H1 (cell line): ENCODE measurements at regions not wholly inside any gene's neighbourhood (a gene's known extent, or its start where the extent isn't known, plus 50 kb on each side); places are given as distances from the start of the nearest gene placed in this dataset.

Experiments used
- CTCF ChIA-PET: fragments of 300-600 bp; sonication (Branson Sonifier 250); formaldehyde crosslinking; loops from one replicate; lab custom pipeline; 2021; ENCODE audit not compliant: partially characterized antibody; lab: Charles Lee
- POLR2A ChIA-PET: fragments of 300-600 bp; sonication (Branson Sonifier 250); formaldehyde crosslinking; loops from one replicate; lab custom pipeline; 2021; ENCODE audit warnings: inconsistent platforms; ENCODE audit not compliant: partially characterized antibody; lab: Charles Lee
- DNase-seq, 2 experiments: peaks; one replicate each; pipeline versions ENCODE4 v3.0.0 to v3.0.0-alpha.2; 2010 to 2022; ENCODE audit warnings: low spot score in 2 of 2, low read depth in 1 of 2, mixed read lengths in 1 of 2
- FAIRE-seq: peaks from 2 replicates; lab custom pipeline; 2011; peaks lifted over from hg19 to GRCh38; lab: Jason Lieb, UNC
- H2AFZ ChIP-seq: 2 replicates; pipeline ENCODE4 v1.8.1; 2012; ENCODE audit warnings: low read length, inconsistent platforms
- H2AK5ac ChIP-seq: 2 replicates; pipeline ENCODE4 v1.6.1; 2013; ENCODE audit warnings: low read depth, low read length
- H2BK120ac ChIP-seq: replicated peaks from 2 replicates; pipeline ENCODE3; 2013; ENCODE audit warnings: low read depth, low read length, inconsistent platforms
- H2BK12ac ChIP-seq: 2 replicates; pipeline ENCODE4 v1.6.1; 2013; ENCODE audit warnings: low read depth, low read length
- H2BK15ac ChIP-seq: 2 replicates; pipeline ENCODE4 v1.6.1; 2013; ENCODE audit warnings: low read length
- H2BK20ac ChIP-seq: 2 replicates; pipeline ENCODE4 v1.6.1; 2013; ENCODE audit warnings: low read length
- H2BK5ac ChIP-seq: 2 replicates; pipeline ENCODE4 v1.6.1; 2013; ENCODE audit warnings: low read depth, low read length
- H3K14ac ChIP-seq: 2 replicates; pipeline ENCODE4 v1.6.1; 2013; ENCODE audit warnings: inconsistent platforms; ENCODE audit not compliant: insufficient read length
- H3K18ac ChIP-seq: 2 replicates; pipeline ENCODE4 v1.6.1; 2013; ENCODE audit warnings: low read length; ENCODE audit errors: extremely low read depth
- H3K23ac ChIP-seq: 2 replicates; pipeline ENCODE4 v1.6.1; 2013; ENCODE audit warnings: inconsistent platforms; ENCODE audit not compliant: insufficient read length
- H3K23me2 ChIP-seq: 2 replicates; pipeline ENCODE4 v1.6.1; 2013; ENCODE audit warnings: low read depth, low read length
- H3K27ac ChIP-seq: 2 replicates; pipeline ENCODE4 v1.6.1; 2011; ENCODE audit warnings: low read depth, low read length, inconsistent platforms
- H3K27me3 ChIP-seq, 4 experiments: replicated peaks in 1 of 4; 1 replicate in 1 of 4; 2 replicates in 3 of 4; pipeline versions ENCODE4 v1.6.1 to v1.8.1; 2011 to 2013; ENCODE audit warnings: low read length in 3 of 4, mild to moderate bottlenecking in 3 of 4, inconsistent platforms in 2 of 4, mixed read lengths in 2 of 4, moderate library complexity in 1 of 4; ENCODE audit not compliant: control insufficient read depth in 3 of 4, insufficient read depth in 3 of 4; ENCODE audit errors: extremely low read depth in 1 of 4
- H3K36me3 ChIP-seq, 4 experiments: 2 replicates each; pipeline versions ENCODE4 v1.6.1 to v1.8.1; 2011 to 2013; ENCODE audit warnings: mild to moderate bottlenecking in 4 of 4, low read length in 3 of 4, moderate library complexity in 2 of 4, control low read depth in 1 of 4, inconsistent platforms in 1 of 4; ENCODE audit not compliant: insufficient read depth in 4 of 4, control insufficient read depth in 2 of 4
- H3K4ac ChIP-seq: replicated peaks from 2 replicates; pipeline ENCODE3; 2013; ENCODE audit warnings: low read length, low read depth, mixed read lengths, inconsistent platforms; ENCODE audit not compliant: insufficient read length
- H3K4me1 ChIP-seq, 4 experiments: replicated peaks in 1 of 4; 1 replicate in 1 of 4; 2 replicates in 3 of 4; pipeline versions ENCODE4 v1.6.1 to v1.8.1; 2011 to 2013; ENCODE audit warnings: low read length in 3 of 4, inconsistent platforms in 2 of 4, mixed read lengths in 1 of 4; ENCODE audit not compliant: insufficient read depth in 4 of 4, control insufficient read depth in 3 of 4
- H3K4me2 ChIP-seq, 2 experiments: 2 replicates each; pipeline versions ENCODE4 v1.6.1 to v1.8.1; 2011 to 2013; ENCODE audit warnings: low read depth in 2 of 2, low read length in 2 of 2, control low read depth in 1 of 2, inconsistent platforms in 1 of 2, mild to moderate bottlenecking in 1 of 2; ENCODE audit not compliant: insufficient read depth in 1 of 2
- H3K4me3 ChIP-seq, 4 experiments: fragments of 200-600, 300-600 bp in 1 of 4; sonication (generic), shearing (Covaris generic), sonication (Bioruptor Twin) in 1 of 4; 2 replicates each; pipeline versions ENCODE4 v1.5.1 to v1.8.1; 2011 to 2016; ENCODE audit warnings: low read length in 4 of 4, low read depth in 3 of 4, control low read depth in 2 of 4, inconsistent platforms in 2 of 4, mild to moderate bottlenecking in 2 of 4, mixed read lengths in 1 of 4, moderate library complexity in 1 of 4; ENCODE audit not compliant: insufficient read depth in 2 of 4; ENCODE audit errors: extremely low read depth in 1 of 4
- H3K56ac ChIP-seq: replicated peaks from 2 replicates; pipeline ENCODE3; 2013; ENCODE audit warnings: low read depth, mild to moderate bottlenecking, mixed read lengths, low read length, inconsistent platforms; ENCODE audit not compliant: insufficient read length
- H3K79me1 ChIP-seq: 2 replicates; pipeline ENCODE4 v1.6.1; 2013; ENCODE audit warnings: low read depth, low read length, control low read depth
- H3K79me2 ChIP-seq, 2 experiments: 2 replicates each; pipeline versions ENCODE4 v1.6.1 to v1.8.1; 2012 to 2013; ENCODE audit warnings: low read length in 2 of 2, mild to moderate bottlenecking in 2 of 2, inconsistent platforms in 1 of 2; ENCODE audit not compliant: insufficient read depth in 2 of 2, control insufficient read depth in 1 of 2
- H3K9ac ChIP-seq, 4 experiments: replicated peaks in 1 of 4; 1 replicate in 1 of 4; 2 replicates in 3 of 4; pipeline versions ENCODE4 v1.6.1 to v1.8.1; 2011 to 2013; ENCODE audit warnings: low read depth in 3 of 4, low read length in 3 of 4, control low read depth in 2 of 4, mild to moderate bottlenecking in 2 of 4, moderate library complexity in 2 of 4, inconsistent platforms in 1 of 4; ENCODE audit errors: extremely low read depth in 1 of 4
- H3K9me3 ChIP-seq, 2 experiments: 2 replicates each; pipeline versions ENCODE4 v1.6.1 to v1.8.1; 2012 to 2013; ENCODE audit warnings: mild to moderate bottlenecking in 2 of 2, moderate library complexity in 2 of 2, control low read depth in 1 of 2, inconsistent platforms in 1 of 2, low read depth in 1 of 2, low read length in 1 of 2, mixed read lengths in 1 of 2; ENCODE audit not compliant: insufficient read depth in 2 of 2
- H4K20me1 ChIP-seq, 2 experiments: replicated peaks in 1 of 2; 2 replicates each; pipeline versions ENCODE3 to v1.8.1; 2011 to 2013; ENCODE audit warnings: inconsistent platforms in 2 of 2, low read length in 2 of 2, mild to moderate bottlenecking in 1 of 2; ENCODE audit not compliant: insufficient read depth in 2 of 2, control insufficient read depth in 1 of 2
- H4K5ac ChIP-seq: 2 replicates; pipeline ENCODE4 v1.6.1; 2013; ENCODE audit warnings: low read length, low read depth, mixed read lengths, inconsistent platforms; ENCODE audit not compliant: insufficient read length
- H4K8ac ChIP-seq: 2 replicates; pipeline ENCODE4 v1.8.0; 2013; ENCODE audit warnings: mild to moderate bottlenecking, moderate library complexity, low read length, inconsistent platforms; ENCODE audit not compliant: insufficient read depth; ENCODE audit errors: extremely low read depth
- H4K91ac ChIP-seq: replicated peaks from 2 replicates; pipeline ENCODE3; 2013; ENCODE audit warnings: low read length, mixed read lengths, inconsistent platforms; ENCODE audit not compliant: insufficient read length
- ASH2L ChIP-seq: fragments of 200-600, 300-600 bp; sonication (generic); IDR thresholded peaks from one replicate; pipeline ENCODE4 v1.7.1; 2017; ENCODE audit warnings: low read length
- CBX5 ChIP-seq: fragments of 300-800, 300-1000 bp; sonication (generic); IDR thresholded peaks from 2 replicates; pipeline ENCODE4 v1.7.1; 2016; ENCODE audit warnings: antibody characterized with exemption, low read length, low read depth
- CBX8 ChIP-seq: fragments of 300-800, 300-1000 bp; sonication (generic); IDR thresholded peaks from 2 replicates; pipeline ENCODE4 v1.7.1; 2016; ENCODE audit warnings: low read depth, low read length, borderline replicate concordance
- EZH2 ChIP-seq: fragments of 200-600 bp; sonication (generic); IDR thresholded peaks from 2 replicates; pipeline ENCODE4 v1.7.1; 2012; ENCODE audit warnings: low read depth, mild to moderate bottlenecking, moderate library complexity, low read length, inconsistent platforms; ENCODE audit not compliant: severe bottlenecking
- FOSL1 ChIP-seq: IDR thresholded peaks from 2 replicates; pipeline ENCODE4 v1.6.1; 2011; ENCODE audit warnings: mild to moderate bottlenecking, low read depth, low read length, moderate library complexity; ENCODE audit not compliant: insufficient read depth
- RBBP5 ChIP-seq: IDR thresholded peaks from 2 replicates; pipeline ENCODE4 v1.7.1; 2012; ENCODE audit warnings: low read depth, mild to moderate bottlenecking, inconsistent platforms, low read length, moderate library complexity, borderline replicate concordance
- RXRA ChIP-seq: IDR thresholded peaks from 2 replicates; pipeline ENCODE4 v1.6.1; 2011; ENCODE audit warnings: low read depth, mild to moderate bottlenecking, low read length, moderate library complexity; ENCODE audit not compliant: insufficient read depth
- SAP30 ChIP-seq: fragments of 300-600 bp; sonication (generic); IDR thresholded peaks from 2 replicates; pipeline ENCODE4 v1.7.1; 2012; ENCODE audit warnings: low read length, moderate library complexity, mild to moderate bottlenecking, inconsistent platforms; ENCODE audit not compliant: insufficient read depth, insufficient replicate concordance
- SIX5 ChIP-seq: IDR thresholded peaks from 2 replicates; pipeline ENCODE4 v1.6.1; 2011; ENCODE audit warnings: mild to moderate bottlenecking, low read depth, low read length
- SP1 ChIP-seq: IDR thresholded peaks from 2 replicates; pipeline ENCODE4 v1.6.1; 2011; ENCODE audit warnings: low read depth, low read length
- SP2 ChIP-seq: IDR thresholded peaks from 2 replicates; pipeline ENCODE4 v1.6.1; 2012; ENCODE audit warnings: mild to moderate bottlenecking, low read length, inconsistent platforms
- SP4 ChIP-seq: IDR thresholded peaks from 2 replicates; pipeline ENCODE4 v1.6.1; 2012; ENCODE audit warnings: low read length, inconsistent platforms
- TAF7 ChIP-seq: optimal IDR thresholded peaks from 2 replicates; pipeline ENCODE3; 2011; ENCODE audit warnings: low read depth, mild to moderate bottlenecking, inconsistent platforms, low read length, moderate library complexity, borderline replicate concordance
- YY1 ChIP-seq: IDR thresholded peaks from 2 replicates; pipeline ENCODE4 v1.6.1; 2011; ENCODE audit warnings: low read depth, mild to moderate bottlenecking, low read length
- WGBS, 2 experiments: shearing (Covaris generic) in 1 of 2; methylation state at CpG; one replicate each; pipeline versions ENCODE4 v1.1.6 to v1.1.7; 2013 to 2015; ENCODE audit warnings: low lambda C conversion rate in 2 of 2, mixed read lengths in 2 of 2, inconsistent platforms in 1 of 2, low coverage in 1 of 2, missing lambda C conversion rate in 1 of 2; ENCODE audit not compliant: insufficient replicate concordance in 2 of 2, insufficient coverage in 1 of 2, insufficient read length in 1 of 2; ENCODE audit errors: extremely low coverage in 1 of 2, missing lambda C conversion rate in 1 of 2; 5-methylcytosine and 5-hydroxymethylcytosine counted together
- TF ChIP-seq, protein P1 (sequence below): IDR thresholded peaks from 2 replicates; pipeline ENCODE4 v1.6.1; 2012; ENCODE audit warnings: inconsistent platforms

DNA sequence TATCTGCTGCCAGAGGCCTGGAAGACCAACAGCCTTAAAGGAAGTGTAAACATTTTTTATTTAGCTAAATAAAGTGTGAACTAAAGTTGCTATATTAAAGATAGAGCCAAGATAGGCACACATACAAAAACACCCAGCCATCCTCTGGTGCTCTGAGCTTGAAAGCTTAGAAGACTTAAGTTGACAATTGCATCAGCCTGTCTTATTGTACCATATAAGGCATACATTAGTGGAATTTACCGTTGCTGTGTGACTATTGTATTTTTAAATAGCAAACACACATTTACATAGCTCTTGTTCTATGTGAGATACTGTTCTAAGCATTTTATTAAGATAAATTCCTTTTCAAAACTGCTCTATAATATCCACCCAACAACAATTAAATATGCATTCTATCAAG is 736.6 kb upstream of the ZEB2 start:
- Histone ChIP-seq H3K27me3 (no peaks in the 10 kb centered on the region), H4K20me1 (no peaks in the 10 kb centered on the region), H3K14ac (no peak overlapping the region), H3K4me2 (no peak overlapping the region), H2AFZ (no peak overlapping the region), H2BK12ac (no peak overlapping the region; the same call in 1 of the 2 replicates), H3K9ac (no peak overlapping the region), H2AK5ac (no peak overlapping the region), H3K4me3 (no peak overlapping the region), H3K9me3 (no peaks in the 10 kb centered on the region), H3K56ac (no peak overlapping the region), H4K5ac (no peak overlapping the region), H2BK15ac (no peak overlapping the region), H3K18ac (no peak overlapping the region), H3K23me2 (no peaks in the 10 kb centered on the region), H4K91ac (no peak overlapping the region), H2BK20ac (no peak overlapping the region), H3K4ac (no peak overlapping the region), H3K79me2 (no peaks in the 10 kb centered on the region), H4K8ac (no peak overlapping the region), H3K36me3 (no peaks in the 10 kb centered on the region), H2BK120ac (no peak overlapping the region), H3K27ac (no peak overlapping the region), H3K23ac (no peak overlapping the region), H3K4me1 (no peaks in the 10 kb centered on the region), H3K79me1 (no peaks in the 10 kb centered on the region), H2BK5ac (no peak overlapping the region)
- FAIRE-seq: no peak
- CTCF ChIA-PET: interaction anchor here (1.0 kb wide), 1 partner anchor 13 kb away, joined by 3 read pairs; no protein-coding TSS in a partner anchor
- POLR2A ChIA-PET: no interaction called here
- DNase-seq: no peak
- 90% methylated on average over 1 of the region's 1 CpG; no CpG with 5 or more reads in 1 of the 2 experiments for WGBS, 2 experiments
- TF ChIP-seq SIX5: no peak
- no peak for TF ChIP-seq CBX5
- TF ChIP-seq SP1: no peak
- no peak for TF ChIP-seq ASH2L
- TF ChIP-seq FOSL1: no peak
- no peak for TF ChIP-seq RBBP5
- TF ChIP-seq SAP30: no peak
- TF ChIP-seq SP4: no peak
- TF ChIP-seq CBX8: no peak
- TF ChIP-seq, protein P1, sequence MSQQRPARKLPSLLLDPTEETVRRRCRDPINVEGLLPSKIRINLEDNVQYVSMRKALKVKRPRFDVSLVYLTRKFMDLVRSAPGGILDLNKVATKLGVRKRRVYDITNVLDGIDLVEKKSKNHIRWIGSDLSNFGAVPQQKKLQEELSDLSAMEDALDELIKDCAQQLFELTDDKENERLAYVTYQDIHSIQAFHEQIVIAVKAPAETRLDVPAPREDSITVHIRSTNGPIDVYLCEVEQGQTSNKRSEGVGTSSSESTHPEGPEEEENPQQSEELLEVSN: no peak
- TF ChIP-seq TAF7: no peak
- TF ChIP-seq RXRA: no peak
- TF ChIP-seq EZH2: no peak
- no peak for TF ChIP-seq SP2
- TF ChIP-seq YY1: no peak
